MCF 10A (cell line): ENCODE measurements at regions not wholly inside any gene's neighbourhood (a gene's known extent, or its start where the extent isn't known, plus 50 kb on each side); places are given as distances from the start of the nearest gene placed in this dataset.

ENCODE experiments used
- BruUV-seq: library from RNA; stranded (reverse); fragments of 400-500 nt; replicated peaks from 2 replicates; lab custom pipeline; 2021; lab: Mats Ljungman, UMichigan
- CTCF ChIA-PET: fragments of 300-600 bp; sonication (Branson Sonifier 250); formaldehyde crosslinking; extraction: SDS; loops from one replicate; lab custom pipeline; 2021; ENCODE audit warnings: antibody characterized with exemption, inconsistent platforms; lab: Yijun Ruan, JAX
- POLR2A ChIA-PET: fragments of 300-600, 350-650 bp; sonication (Branson Sonifier 250); formaldehyde crosslinking; extraction: SDS; loops from one replicate; lab custom pipeline; 2020; ENCODE audit warnings: antibody characterized with exemption, inconsistent platforms; lab: Yijun Ruan, JAX
- DNase-seq: peaks from one replicate; pipeline ENCODE4 v3.0.0-alpha.2; 2018; ENCODE audit not compliant: unreplicated experiment
- H3K27ac Mint-ChIP-seq: one replicate; pipeline ENCODE4 v1.8.0; 2022; ENCODE audit warnings: mild to moderate bottlenecking, low read depth, mixed read lengths; ENCODE audit not compliant: unreplicated experiment
- H3K27me3 Mint-ChIP-seq: one replicate; pipeline ENCODE4 v1.8.0; 2022; ENCODE audit warnings: mixed read lengths; ENCODE audit not compliant: insufficient read depth, unreplicated experiment
- H3K36me3 Mint-ChIP-seq: one replicate; pipeline ENCODE4 v1.8.0; 2022; ENCODE audit warnings: mild to moderate bottlenecking, moderate library complexity, mixed read lengths; ENCODE audit not compliant: insufficient read depth, unreplicated experiment
- H3K4me1 Mint-ChIP-seq: one replicate; pipeline ENCODE4 v1.8.0; 2022; ENCODE audit warnings: mixed read lengths; ENCODE audit not compliant: insufficient read depth, unreplicated experiment
- H3K4me3 Mint-ChIP-seq: one replicate; pipeline ENCODE4 v1.8.0; 2022; ENCODE audit warnings: mild to moderate bottlenecking, moderate library complexity, mixed read lengths; ENCODE audit not compliant: unreplicated experiment
- H3K9me3 Mint-ChIP-seq: one replicate; pipeline ENCODE4 v1.8.0; 2022; ENCODE audit warnings: mixed read lengths; ENCODE audit not compliant: unreplicated experiment
- CTCF ChIP-seq: fragments of 200-600 bp; IDR thresholded peaks from one replicate; pipeline ENCODE4 v1.8.0; 2022; ENCODE audit warnings: antibody characterized with exemption, mild to moderate bottlenecking; ENCODE audit not compliant: unreplicated experiment
- intact Hi-C: fragments of 100-400 bp; cut with micrococcal nuclease; formaldehyde crosslinking; loops from 2 replicates; pipeline ENCODE4 v1.14.1; 2022

GRCh38 chr1:25030674-25031589 is 100.9 kb upstream of the RUNX3 start:
- Mint-ChIP-seq H3K36me3 (no peaks in the 10 kb centered on the region), H3K27ac (no peak overlapping the region), H3K4me1 (peaks cover 12% of the 10 kb centered on the region), H3K4me3 (no peak overlapping the region), H3K9me3 (no peaks in the 10 kb centered on the region), H3K27me3 (no peaks in the 10 kb centered on the region)
- CTCF ChIA-PET, result no interaction called here
- peak; percentile 75 for DNase-seq
- TF ChIP-seq CTCF, result no peak
- BruUV-seq, result no TSS peak
- POLR2A ChIA-PET, result no interaction called here
- intact Hi-C loops, result no loop called here

- intact Hi-C loops, result no loop called here
- BruUV-seq, result no TSS peak
- H3K36me3 Mint-ChIP-seq, result peaks cover 2% of the 10 kb centered on the region
- no peaks in the 10 kb centered on the region for H3K9me3 Mint-ChIP-seq
- TF ChIP-seq CTCF, result no peak
- H3K27me3 Mint-ChIP-seq, result no peaks in the 10 kb centered on the region
- peaks cover 12% of the 10 kb centered on the region for H3K4me1 Mint-ChIP-seq
- ChIA-PET POLR2A (no interaction called here), CTCF (interaction anchor here (2.5 kb wide), 1 partner anchor 8 kb away, joined by 9 read pairs; no protein-coding TSS in a partner anchor)
- no peak overlapping the region for H3K4me3 Mint-ChIP-seq
- DNase-seq, result no peak
- no peak overlapping the region for H3K27ac Mint-ChIP-seq
These were observed 99.9 kb upstream of the RUNX3 start for GRCh38 chr1:25030012-25030411.

- H3K4me3 Mint-ChIP-seq, result no peak overlapping the region
- H3K9me3 Mint-ChIP-seq, result no peaks in the 10 kb centered on the region
- TF ChIP-seq CTCF, result no peak
- H3K36me3 Mint-ChIP-seq, result peaks cover 6% of the 10 kb centered on the region
- BruUV-seq, result no TSS peak
- peaks cover 12% of the 10 kb centered on the region for H3K4me1 Mint-ChIP-seq
- POLR2A ChIA-PET, result no interaction called here
- no peaks in the 10 kb centered on the region for H3K27me3 Mint-ChIP-seq
- H3K27ac Mint-ChIP-seq, result no peak overlapping the region
- DNase-seq, result no peak
- intact Hi-C loops, result no loop called here
- CTCF ChIA-PET, result interaction anchor here (0.5 to 2.5 kb wide), 2 partner anchors 8 to 759 kb away, joined by 3 to 9 read pairs; no protein-coding TSS in a partner anchor
These were observed 99.0 kb upstream of the RUNX3 start for GRCh38 chr1:25028907-25029599.

- no peak for TF ChIP-seq CTCF
- Mint-ChIP-seq H3K27ac (no peak overlapping the region), H3K9me3 (no peaks in the 10 kb centered on the region), H3K4me3 (no peak overlapping the region), H3K4me1 (peaks cover 12% of the 10 kb centered on the region), H3K27me3 (no peaks in the 10 kb centered on the region), H3K36me3 (peaks cover 6% of the 10 kb centered on the region)
- no peak for DNase-seq
- BruUV-seq, result no TSS peak
- CTCF ChIA-PET, result interaction anchor here (0.7 to 2.5 kb wide), 2 partner anchors 9 to 133 kb away, joined by 3 to 9 read pairs; no protein-coding TSS in a partner anchor
- intact Hi-C loops, result no loop called here
- POLR2A ChIA-PET, result no interaction called here
These were observed 98.5 kb upstream of the RUNX3 start for GRCh38 chr1:25028587-25028906.
